ENCODE measurements at regions not wholly inside any gene's neighbourhood (a gene's known extent, or its start where the extent isn't known, plus 50 kb on each side); places are given as distances from the start of the nearest gene placed in this dataset.

GRCh38 chr14:22393796-22394195, 195.2 kb downstream of the DAD1 start:
- FAIRE-seq = no peak
- DNase-seq (ENCODE audit: extremely low spot score, insufficient read length, low read depth) = no peak

- peak; percentile 76 for FAIRE-seq
- DNase-seq (ENCODE audit: extremely low spot score, insufficient read length, low read depth) = peak; percentile 28
Measured at GRCh38 chr14:22391908-22392565, 197.0 kb downstream of the DAD1 start.

- FAIRE-seq = peak; percentile 79
Measured at GRCh38 chr14:22390824-22391461, 198.1 kb downstream of the DAD1 start.

GRCh38 chr14:22390195-22390594, 198.8 kb downstream of the DAD1 start:
- FAIRE-seq = no peak
- no peak for DNase-seq (ENCODE audit: extremely low spot score, insufficient read length, low read depth)

More at GRCh38 chr14:22390824-22391461, 198.1 kb downstream of the DAD1 start:
- peak; percentile 25 for DNase-seq (ENCODE audit: extremely low spot score, insufficient read length, low read depth)

GRCh38 chr14:22388669-22389595, 200.1 kb downstream of the DAD1 start:
- FAIRE-seq (no peak), DNase-seq (ENCODE audit: extremely low spot score, insufficient read length, low read depth) (no peak)

- no peak for FAIRE-seq
Measured at GRCh38 chr14:22387776-22388241, 201.2 kb downstream of the DAD1 start.

GRCh38 chr14:22386924-22387775, 201.9 kb downstream of the DAD1 start:
- DNase-seq (ENCODE audit: extremely low spot score, insufficient read length, low read depth) (peak; percentile 52), FAIRE-seq (peak; percentile 88)

More at GRCh38 chr14:22387776-22388241, 201.2 kb downstream of the DAD1 start:
- DNase-seq (ENCODE audit: extremely low spot score, insufficient read length, low read depth) = no peak

GRCh38 chr14:22384974-22385526, 204.0 kb downstream of the DAD1 start:
- DNase-seq (ENCODE audit: extremely low spot score, insufficient read length, low read depth) (no peak), FAIRE-seq (peak; percentile 24)

- no peak for DNase-seq (ENCODE audit: extremely low spot score, insufficient read length, low read depth)
- no peak for FAIRE-seq
Measured at GRCh38 chr14:22384167-22384549, 204.9 kb downstream of the DAD1 start.

- FAIRE-seq (peak; percentile 91), DNase-seq (ENCODE audit: extremely low spot score, insufficient read length, low read depth) (peak; percentile 20)
Measured at GRCh38 chr14:22383515-22384166, 205.4 kb downstream of the DAD1 start.

GRCh38 chr14:22382955-22383354, 206.1 kb downstream of the DAD1 start:
- no peak for FAIRE-seq
- no peak for DNase-seq (ENCODE audit: extremely low spot score, insufficient read length, low read depth)

GRCh38 chr14:22382395-22382794, 206.6 kb downstream of the DAD1 start:
- DNase-seq (ENCODE audit: extremely low spot score, insufficient read length, low read depth) (no peak), FAIRE-seq (no peak)

- FAIRE-seq (peak; percentile 53), DNase-seq (ENCODE audit: extremely low spot score, insufficient read length, low read depth) (no peak)
Measured at GRCh38 chr14:22381766-22382165, 207.3 kb downstream of the DAD1 start.

- no peak for DNase-seq (ENCODE audit: extremely low spot score, insufficient read length, low read depth)
- no peak for FAIRE-seq
Measured at GRCh38 chr14:22381408-22381760, 207.6 kb downstream of the DAD1 start.

GRCh38 chr14:22380571-22381407, 208.2 kb downstream of the DAD1 start:
- FAIRE-seq = peak; percentile 31
- DNase-seq (ENCODE audit: extremely low spot score, insufficient read length, low read depth) = no peak

- no peak for FAIRE-seq
- no peak for DNase-seq (ENCODE audit: extremely low spot score, insufficient read length, low read depth)
Measured at GRCh38 chr14:22379727-22380126, 209.3 kb downstream of the DAD1 start.

GRCh38 chr14:22378181-22378580, 210.8 kb downstream of the DAD1 start:
- FAIRE-seq = no peak

GRCh38 chr14:22375321-22375930, 213.6 kb downstream of the DAD1 start:
- FAIRE-seq = peak; percentile 87
- DNase-seq (ENCODE audit: extremely low spot score, insufficient read length, low read depth) = no peak

More at GRCh38 chr14:22378181-22378580, 210.8 kb downstream of the DAD1 start:
- DNase-seq (ENCODE audit: extremely low spot score, insufficient read length, low read depth) = no peak
